ENCODE measurements at regions not wholly inside any gene's neighbourhood (a gene's known extent, or its start where the extent isn't known, plus 50 kb on each side); places are given as distances from the start of the nearest gene placed in this dataset.
"Not testable (repeated sequence)": the region's sequence is repeated elsewhere in the genome, so short reads cannot be mapped to it uniquely, and the experiment has no call there.

- no peak for DNase-seq
Observed at GRCh38 chr13:67481445-67481844, 251.3 kb upstream of the PCDH9 start.

DNA sequence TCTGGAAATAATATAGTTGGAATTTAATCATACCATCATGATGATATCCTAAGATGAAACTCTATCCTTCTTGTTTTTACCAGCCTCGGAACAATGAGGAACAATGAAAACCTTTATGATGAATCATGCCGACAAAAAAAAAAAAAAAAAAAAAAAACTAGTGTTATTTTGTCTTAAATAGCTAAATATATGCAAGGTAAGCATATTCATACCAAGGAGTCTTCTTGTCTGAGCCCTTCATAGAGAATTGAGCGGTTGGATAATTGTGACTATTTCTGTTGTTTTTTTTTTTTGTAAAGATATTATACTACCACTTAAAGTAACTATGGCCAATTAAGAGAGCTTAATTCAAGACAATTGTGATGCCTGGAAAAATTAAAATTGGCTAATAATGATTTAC lies 244.0 kb upstream of the PCDH9 start:
- DNase-seq = no peak

GRCh38 chr13:67469623-67470022 lies 239.5 kb upstream of the PCDH9 start:
- no peak for DNase-seq

GRCh38 chr13:67466569-67466968 lies 236.4 kb upstream of the PCDH9 start:
- no peak for DNase-seq

DNA sequence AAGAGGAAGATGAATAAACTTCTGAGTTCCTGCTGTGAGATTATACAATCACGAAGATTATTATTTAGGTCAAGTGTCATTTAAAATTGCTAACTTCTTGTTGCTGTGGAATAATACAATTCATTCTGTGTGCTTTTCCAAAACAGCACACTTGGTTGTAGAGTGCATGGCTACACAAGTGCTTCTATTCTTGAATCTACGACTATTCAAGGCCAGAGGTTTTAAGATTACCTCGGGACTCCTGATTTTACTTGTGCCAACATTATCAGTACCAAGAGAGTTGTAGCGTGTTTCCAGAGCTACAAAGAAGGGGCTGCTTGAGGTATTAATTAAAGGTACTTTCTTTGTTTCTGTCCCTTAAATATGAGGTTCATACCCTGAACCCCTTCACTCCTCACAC lies 234.0 kb upstream of the PCDH9 start:
- no peak for DNase-seq

- no peak for DNase-seq
Observed at GRCh38 chr13:67462098-67462497, 232.0 kb upstream of the PCDH9 start.

DNA sequence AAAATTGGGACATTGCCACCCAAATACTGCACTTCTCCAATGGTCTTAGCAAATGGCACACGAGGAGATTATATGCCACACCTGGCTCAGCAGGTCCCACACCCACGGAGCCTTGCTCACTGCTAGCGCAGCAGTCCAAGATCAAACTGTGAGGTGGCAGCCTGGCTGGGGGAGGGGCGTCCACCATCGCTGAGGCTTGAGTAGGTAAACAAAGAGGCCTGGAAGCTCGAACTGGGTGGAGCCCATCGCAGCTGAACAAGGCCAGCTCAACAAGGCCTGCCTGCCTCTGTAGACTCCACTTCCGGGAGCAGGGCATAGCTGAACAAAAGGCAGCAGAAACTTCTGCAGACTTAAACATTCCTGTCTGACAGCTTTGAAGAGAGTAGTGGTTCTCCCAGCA lies 222.4 kb upstream of the PCDH9 start:
- not testable (repeated sequence) for DNase-seq

GRCh38 chr13:67445436-67445835 lies 215.3 kb upstream of the PCDH9 start:
- no peak for DNase-seq

GRCh38 chr13:67443923-67444322 lies 213.8 kb upstream of the PCDH9 start:
- no peak for DNase-seq

GRCh38 chr13:67440236-67440975 lies 210.3 kb upstream of the PCDH9 start:
- DNase-seq = no peak

DNA sequence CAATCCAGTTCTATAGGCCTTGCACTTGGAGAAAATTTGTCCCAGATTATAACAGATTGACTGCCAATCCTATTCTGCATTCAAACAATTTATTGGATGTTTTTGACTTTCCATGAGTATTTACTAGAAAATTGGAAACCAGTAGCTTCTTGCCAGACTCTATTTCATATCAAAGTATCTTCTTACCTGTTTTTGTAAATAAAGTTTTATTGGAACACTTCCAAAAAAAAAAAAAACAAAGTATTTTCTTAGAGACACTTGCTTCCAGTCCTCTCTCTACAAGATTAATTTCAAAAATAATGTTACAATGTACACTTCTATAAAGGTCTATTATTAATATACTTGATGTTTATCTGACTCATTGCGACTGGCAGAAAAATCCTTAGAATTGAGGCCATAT lies 209.2 kb upstream of the PCDH9 start:
- DNase-seq = no peak

GRCh38 chr13:67438465-67438864 lies 208.3 kb upstream of the PCDH9 start:
- DNase-seq = no peak

GRCh38 chr13:67437244-67437643 lies 207.1 kb upstream of the PCDH9 start:
- no peak for DNase-seq

DNA sequence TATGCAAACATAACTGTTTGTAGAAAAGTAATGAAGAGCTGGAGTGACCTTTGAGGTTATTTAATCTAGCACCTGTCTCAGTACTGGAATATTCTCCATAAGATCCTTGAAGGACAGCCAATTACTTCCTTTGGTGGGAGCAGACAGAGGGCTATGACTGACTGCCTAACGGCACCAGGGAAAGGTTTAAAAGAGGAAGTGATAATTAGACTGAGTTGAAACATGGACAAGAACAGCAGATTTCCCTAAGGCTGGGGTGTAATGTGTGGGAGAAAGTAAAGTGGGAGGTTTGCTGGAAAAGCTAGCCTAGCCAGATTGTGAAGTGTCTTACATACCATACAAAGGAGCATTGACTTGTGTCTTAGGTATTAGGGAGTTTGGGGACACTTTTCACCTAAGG lies 191.3 kb upstream of the PCDH9 start:
- DNase-seq = no peak

GRCh38 chr13:67416047-67416925 lies 186.2 kb upstream of the PCDH9 start:
- DNase-seq = no peak

DNA sequence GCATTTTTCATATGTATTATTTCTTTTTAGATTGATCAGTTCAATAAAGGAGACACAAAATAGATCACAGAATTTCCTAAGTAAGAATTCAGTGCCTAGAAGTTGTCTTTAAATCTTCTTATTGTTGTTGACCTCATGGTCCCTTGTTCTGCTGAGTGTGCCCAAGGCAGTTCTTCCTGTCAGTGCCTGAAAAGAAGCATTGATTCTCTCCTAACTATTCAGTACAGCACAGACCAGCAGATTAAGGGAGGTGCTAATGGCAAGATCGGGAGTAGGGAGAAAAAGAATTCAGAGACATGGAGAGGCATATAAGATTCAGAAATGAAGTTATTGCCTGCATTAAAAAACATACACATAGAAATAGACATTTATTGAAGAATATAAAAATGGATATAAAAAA lies 180.5 kb upstream of the PCDH9 start:
- DNase-seq = no peak

DNA sequence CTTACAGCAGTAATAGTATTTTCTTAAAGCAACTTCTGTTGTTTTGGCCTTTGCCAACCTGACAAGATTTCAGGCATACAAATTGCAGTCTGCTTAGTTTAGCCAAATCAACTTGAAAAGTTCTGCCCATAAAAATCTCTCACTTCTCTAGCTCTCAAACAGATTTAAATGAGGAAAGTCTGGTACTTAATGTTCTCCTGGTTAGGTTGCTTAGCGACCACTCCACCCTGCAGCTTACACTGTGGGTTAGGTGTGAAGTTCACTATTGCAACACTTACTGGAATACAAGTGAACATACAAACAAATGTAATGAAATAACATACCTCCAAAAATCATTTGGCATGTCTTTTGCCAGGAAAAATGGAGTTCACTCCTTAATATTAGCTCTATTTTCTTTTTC lies 178.7 kb upstream of the PCDH9 start:
- DNase-seq = no peak

DNA sequence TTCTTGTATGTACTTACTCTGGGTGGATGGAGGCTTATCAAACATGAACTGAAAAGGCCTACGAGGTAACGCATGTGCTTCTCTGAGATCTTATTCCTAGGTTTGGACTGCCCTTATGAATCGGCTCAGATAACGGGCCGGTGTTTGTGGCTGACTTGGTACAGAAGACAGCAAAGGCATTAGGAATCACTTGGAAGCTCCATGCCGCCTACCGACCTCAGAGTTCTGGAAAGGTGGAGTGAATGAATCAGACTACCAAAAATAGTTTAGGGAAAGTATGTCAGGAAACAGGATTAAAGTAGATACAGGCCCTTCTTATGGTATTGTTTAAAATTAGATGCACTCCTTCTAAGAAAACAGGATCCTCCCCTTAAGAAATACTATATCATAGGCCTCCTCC lies 172.4 kb upstream of the PCDH9 start:
- no peak for DNase-seq

GRCh38 chr13:67395577-67395976 lies 165.4 kb upstream of the PCDH9 start:
- DNase-seq = no peak

DNA sequence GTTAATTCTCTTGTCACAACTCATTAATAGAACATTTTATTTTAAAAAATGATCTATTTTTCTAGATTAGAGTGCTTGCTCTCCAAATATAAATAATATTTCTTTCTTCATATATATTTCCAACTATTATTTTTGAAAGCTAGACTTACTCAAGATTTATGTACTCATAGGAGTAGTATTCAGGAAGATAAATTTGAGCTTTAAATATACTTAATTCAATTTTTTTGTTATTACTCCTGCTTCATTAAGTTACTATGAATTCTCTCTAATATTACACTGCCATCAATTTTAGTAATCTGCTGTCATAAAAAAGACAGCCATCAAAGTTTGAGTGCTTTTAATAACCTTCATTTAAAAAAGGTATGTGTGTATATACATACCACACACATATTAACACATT lies 161.9 kb upstream of the PCDH9 start:
- DNase-seq = no peak

DNA sequence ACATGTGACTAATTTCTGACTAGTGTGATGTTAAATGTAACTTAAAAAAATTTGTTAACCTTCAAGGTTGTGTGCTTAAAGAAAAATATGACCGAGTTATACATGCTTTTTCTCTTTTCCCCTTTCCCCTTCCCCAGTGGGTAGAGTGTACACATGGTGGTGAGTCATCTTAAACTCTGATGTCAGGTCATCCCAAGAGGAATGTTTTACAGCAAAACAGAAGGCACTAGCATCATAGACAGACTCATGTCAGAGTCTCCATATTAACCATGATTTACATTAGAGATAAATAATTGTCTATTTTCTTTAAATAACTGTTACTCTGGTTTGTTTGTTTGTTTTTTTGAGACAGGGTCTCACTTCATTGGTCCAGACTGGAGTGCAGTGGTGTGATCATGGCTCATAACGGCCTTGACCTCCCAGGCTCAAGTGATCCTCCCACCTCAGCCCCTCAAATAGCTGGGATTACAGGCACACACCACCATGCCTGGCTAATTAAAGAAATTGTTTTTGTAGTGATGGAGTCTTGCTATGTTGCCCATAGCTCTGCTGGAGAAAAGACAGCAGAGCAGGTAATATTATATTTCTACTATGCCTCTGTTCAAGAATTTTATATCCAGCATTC lies 160.4 kb upstream of the PCDH9 start:
- no peak for DNase-seq

DNA sequence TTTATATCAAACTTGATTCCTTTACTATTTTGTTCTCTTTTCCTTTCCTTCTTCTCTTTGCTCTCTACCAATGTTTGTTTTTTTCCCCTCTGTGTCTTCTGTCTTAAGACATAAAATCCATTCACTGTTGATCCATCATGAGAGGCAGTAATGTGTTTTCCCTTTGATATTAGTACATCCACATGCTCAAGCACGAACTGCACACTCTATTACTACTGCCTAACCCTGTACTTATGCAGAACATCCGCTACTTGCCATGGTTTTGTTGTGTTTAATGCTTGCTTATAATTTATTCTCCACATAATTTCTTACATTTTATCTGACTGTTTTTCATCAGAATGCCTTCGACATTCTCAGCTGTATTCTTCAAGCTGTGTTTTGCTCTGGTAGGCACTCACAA lies 159.0 kb upstream of the PCDH9 start:
- DNase-seq = no peak

- DNase-seq = not testable (repeated sequence)
Observed at GRCh38 chr13:67383109-67383757, 153.1 kb upstream of the PCDH9 start.
